ENCODE measurements at regions not wholly inside any gene's neighbourhood (a gene's known extent, or its start where the extent isn't known, plus 50 kb on each side); places are given as distances from the start of the nearest gene placed in this dataset.
"Not testable (repeated sequence)": the region's sequence is repeated elsewhere in the genome, so short reads cannot be mapped to it uniquely, and the experiment has no call there.

DNA sequence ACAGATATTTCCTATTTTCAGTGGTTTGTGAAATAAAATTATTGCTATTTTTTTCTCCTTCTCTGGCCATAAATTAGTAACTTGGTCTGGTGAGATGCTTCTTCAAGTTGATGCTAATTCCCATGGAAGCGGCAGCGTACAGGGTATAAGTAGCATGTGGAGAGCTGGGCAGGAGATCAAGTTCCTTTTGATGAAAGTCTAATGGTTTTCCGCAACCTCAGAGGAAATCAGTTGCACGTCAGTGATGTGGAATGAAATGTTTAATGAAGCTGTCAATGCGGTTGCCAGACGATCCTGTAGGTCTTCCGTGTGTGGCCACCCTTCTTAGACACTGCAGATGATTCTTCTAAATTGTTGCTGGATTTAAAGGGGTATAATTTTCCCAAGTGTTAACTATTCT, 236.4 kb upstream of the GRM3 start:
- no peak overlapping the region for H3K27ac ChIP-seq (ENCODE audit: low read depth, low read length)
- WGBS (ENCODE audit: insufficient coverage), result 49% methylated on average over 4 of the region's 7 CpGs
- no peaks in the 10 kb centered on the region for H3K4me1 ChIP-seq (ENCODE audit: control insufficient read depth, insufficient read depth, low read length)
- H3K36me3 ChIP-seq (ENCODE audit: control insufficient read depth, insufficient read depth, low read length), result no peaks in the 10 kb centered on the region
- DNase-seq (ENCODE audit: low read depth in 4 of 6, low spot score in 6 of 6), result peak in 5 of 6 donors; percentile 17 to 87 (median 40)
- H3K27me3 ChIP-seq (ENCODE audit: control insufficient read depth, insufficient read depth, low read length), result no peaks in the 10 kb centered on the region
- no peaks in the 10 kb centered on the region for H3K9me3 ChIP-seq (ENCODE audit: control insufficient read depth, insufficient read depth, low read length)
- H3K4me3 ChIP-seq (ENCODE audit: low read depth, low read length), result no peak overlapping the region

DNA sequence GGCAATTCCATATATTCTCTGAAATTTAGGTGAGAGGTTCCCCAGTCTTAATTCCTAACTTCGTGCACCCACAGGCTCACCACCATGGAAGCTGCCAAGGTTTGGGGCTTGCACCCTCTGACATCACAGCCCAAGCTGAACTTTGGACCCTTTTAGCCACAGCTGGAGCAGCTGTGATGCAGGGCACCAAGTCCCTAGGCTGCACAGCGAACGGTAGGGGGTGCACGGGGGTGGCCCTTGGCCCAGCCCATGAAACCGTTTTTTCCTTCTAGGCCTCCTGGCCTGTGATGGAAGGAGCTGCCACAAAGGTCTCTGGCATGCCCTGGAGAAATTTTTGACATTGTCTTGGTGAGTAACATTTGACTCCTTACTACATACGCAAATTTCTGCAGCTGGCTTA, 251.9 kb upstream of the GRM3 start:
- 100% methylated on average over 1 of the region's 6 CpGs for WGBS (ENCODE audit: insufficient coverage)
- Histone ChIP-seq H3K4me3 (ENCODE audit: low read depth, low read length) (no peak overlapping the region), H3K27me3 (ENCODE audit: control insufficient read depth, insufficient read depth, low read length) (no peaks in the 10 kb centered on the region), H3K27ac (ENCODE audit: low read depth, low read length) (no peak overlapping the region), H3K4me1 (ENCODE audit: control insufficient read depth, insufficient read depth, low read length) (no peaks in the 10 kb centered on the region), H3K9me3 (ENCODE audit: control insufficient read depth, insufficient read depth, low read length) (no peaks in the 10 kb centered on the region), H3K36me3 (ENCODE audit: control insufficient read depth, insufficient read depth, low read length) (no peaks in the 10 kb centered on the region)
- DNase-seq (ENCODE audit: low read depth in 4 of 6, low spot score in 6 of 6), result no peak

DNA sequence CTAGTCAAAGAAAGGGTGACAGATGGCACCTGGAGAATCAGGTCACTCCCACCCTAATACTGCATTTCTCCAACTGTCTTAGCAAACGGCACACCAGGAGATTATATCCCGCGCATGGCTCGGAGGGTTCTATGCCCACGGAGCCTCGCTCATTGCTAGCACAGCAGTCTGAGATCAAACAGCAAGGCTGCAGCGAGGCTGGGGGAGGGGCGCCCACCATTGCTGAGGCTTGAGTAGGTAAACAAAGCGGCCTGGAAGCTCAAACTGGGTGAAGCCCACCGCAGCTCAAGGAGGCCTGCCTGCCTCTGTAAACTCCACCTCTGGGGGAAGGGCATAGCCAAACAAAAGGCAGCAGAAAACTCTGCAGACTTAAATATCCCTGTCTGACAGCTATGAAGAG, 268.1 kb upstream of the GRM3 start:
- H3K4me3 ChIP-seq (ENCODE audit: low read depth, low read length); H3K27me3 ChIP-seq (ENCODE audit: control insufficient read depth, insufficient read depth, low read length); H3K36me3 ChIP-seq (ENCODE audit: control insufficient read depth, insufficient read depth, low read length); H3K9me3 ChIP-seq (ENCODE audit: control insufficient read depth, insufficient read depth, low read length); H3K27ac ChIP-seq (ENCODE audit: low read depth, low read length); DNase-seq (ENCODE audit: low read depth in 4 of 6, low spot score in 6 of 6); H3K4me1 ChIP-seq (ENCODE audit: control insufficient read depth, insufficient read depth, low read length): not testable (repeated sequence)
- WGBS (ENCODE audit: insufficient coverage), result 97% methylated on average over 10 of the region's 10 CpGs

DNA sequence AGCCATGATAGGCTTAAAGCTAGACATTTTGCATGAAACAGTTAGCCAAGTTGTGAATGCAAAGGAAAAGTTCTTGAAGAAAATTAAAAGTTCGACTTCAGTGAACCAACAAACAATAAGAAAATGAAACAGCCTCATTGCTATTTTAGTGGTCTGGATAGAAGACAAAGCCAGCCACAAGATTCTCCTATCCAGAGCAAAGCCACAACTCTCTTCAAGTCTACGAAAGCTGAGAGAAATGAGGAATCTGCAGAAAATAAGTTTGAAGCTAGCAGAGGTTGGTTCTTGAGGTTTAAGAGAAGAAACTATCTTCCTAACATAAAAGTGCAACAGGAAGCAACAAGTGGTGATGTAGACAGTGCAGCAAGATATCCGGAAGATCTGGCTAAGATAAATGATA, 271.4 kb upstream of the GRM3 start:
- H3K4me3 ChIP-seq (ENCODE audit: low read depth, low read length), result no peak overlapping the region
- H3K9me3 ChIP-seq (ENCODE audit: control insufficient read depth, insufficient read depth, low read length), result no peaks in the 10 kb centered on the region
- no peak overlapping the region for H3K27ac ChIP-seq (ENCODE audit: low read depth, low read length)
- no CpG with 5 or more reads among the region's 3 CpGs for WGBS (ENCODE audit: insufficient coverage)
- H3K27me3 ChIP-seq (ENCODE audit: control insufficient read depth, insufficient read depth, low read length), result no peaks in the 10 kb centered on the region
- no peak for DNase-seq (ENCODE audit: low read depth in 4 of 6, low spot score in 6 of 6)
- H3K36me3 ChIP-seq (ENCODE audit: control insufficient read depth, insufficient read depth, low read length), result no peaks in the 10 kb centered on the region
- no peaks in the 10 kb centered on the region for H3K4me1 ChIP-seq (ENCODE audit: control insufficient read depth, insufficient read depth, low read length)

DNA sequence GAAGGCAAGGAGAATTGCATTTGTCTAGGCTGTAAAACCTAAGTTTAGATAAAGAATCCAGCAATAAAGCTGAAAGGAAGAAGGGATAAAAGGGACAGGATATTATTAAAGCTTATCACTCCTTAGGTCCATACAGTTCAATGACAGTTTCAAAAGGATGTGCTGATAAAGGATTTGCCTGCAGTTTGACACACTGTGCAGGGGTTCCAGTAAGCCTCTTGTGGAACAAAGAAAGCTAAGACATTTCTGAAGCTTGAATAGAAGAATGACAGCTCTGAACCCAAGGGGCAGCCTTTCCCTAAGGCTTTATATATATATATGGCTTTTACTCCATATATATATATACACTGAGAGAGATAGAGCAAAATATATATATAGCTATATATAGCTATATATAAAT, 276.8 kb upstream of the GRM3 start:
- Histone ChIP-seq H3K27ac (ENCODE audit: low read depth, low read length) (no peak overlapping the region), H3K9me3 (ENCODE audit: control insufficient read depth, insufficient read depth, low read length) (no peaks in the 10 kb centered on the region), H3K4me1 (ENCODE audit: control insufficient read depth, insufficient read depth, low read length) (no peaks in the 10 kb centered on the region), H3K4me3 (ENCODE audit: low read depth, low read length) (no peak overlapping the region), H3K36me3 (ENCODE audit: control insufficient read depth, insufficient read depth, low read length) (no peaks in the 10 kb centered on the region), H3K27me3 (ENCODE audit: control insufficient read depth, insufficient read depth, low read length) (no peaks in the 10 kb centered on the region)
- peak in 1 of 6 donors; percentile 3 for DNase-seq (ENCODE audit: low read depth in 4 of 6, low spot score in 6 of 6)

DNA sequence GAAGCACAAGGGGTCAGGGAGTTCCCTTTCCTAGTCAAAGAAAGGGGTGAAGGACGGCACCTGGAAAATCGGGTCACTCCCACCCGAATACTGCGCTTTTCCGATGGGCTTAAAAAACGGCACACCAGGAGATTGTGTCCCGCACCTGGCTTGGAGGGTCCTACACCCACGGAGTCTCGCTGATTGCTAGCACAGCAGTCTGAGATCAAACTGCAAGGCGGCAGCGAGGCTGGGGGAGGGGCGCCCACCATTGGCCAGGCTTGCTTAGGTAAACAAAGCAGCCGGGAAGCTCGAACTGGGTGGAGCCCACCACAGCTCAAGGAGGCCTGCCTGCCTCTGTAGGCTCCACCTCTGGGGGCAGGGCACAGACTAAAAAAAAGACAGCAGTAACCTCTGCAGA, 303.3 kb upstream of the GRM3 start:
- H3K27ac ChIP-seq (ENCODE audit: low read depth, low read length); H3K4me3 ChIP-seq (ENCODE audit: low read depth, low read length); H3K27me3 ChIP-seq (ENCODE audit: control insufficient read depth, insufficient read depth, low read length); DNase-seq (ENCODE audit: low read depth in 4 of 6, low spot score in 6 of 6); H3K4me1 ChIP-seq (ENCODE audit: control insufficient read depth, insufficient read depth, low read length); H3K36me3 ChIP-seq (ENCODE audit: control insufficient read depth, insufficient read depth, low read length); H3K9me3 ChIP-seq (ENCODE audit: control insufficient read depth, insufficient read depth, low read length): not testable (repeated sequence)
- WGBS (ENCODE audit: insufficient coverage), result 94% methylated on average over 7 of the region's 14 CpGs

DNA sequence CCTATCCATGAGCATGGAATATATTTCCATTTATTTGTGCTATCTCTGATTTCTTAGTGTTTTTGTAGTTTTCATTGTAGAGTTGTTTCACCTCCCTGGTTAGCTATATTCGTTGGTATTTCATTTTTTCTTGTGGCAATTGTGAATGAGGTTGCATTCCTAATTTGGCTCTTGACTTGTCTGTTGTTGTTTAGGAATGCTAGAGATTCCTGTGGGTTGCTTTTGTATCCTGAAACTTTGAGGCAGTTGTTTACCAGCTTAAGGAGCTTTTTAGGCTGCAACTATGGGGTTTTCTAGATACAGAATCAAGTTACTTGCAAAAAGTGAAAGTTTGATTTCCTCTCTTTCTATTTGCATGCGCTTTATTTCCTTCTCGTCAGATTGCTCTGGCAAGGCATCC, 304.7 kb upstream of the GRM3 start:
- no peak for DNase-seq (ENCODE audit: low read depth in 4 of 6, low spot score in 6 of 6)
- Histone ChIP-seq H3K27me3 (ENCODE audit: control insufficient read depth, insufficient read depth, low read length) (no peaks in the 10 kb centered on the region), H3K4me3 (ENCODE audit: low read depth, low read length) (no peak overlapping the region), H3K9me3 (ENCODE audit: control insufficient read depth, insufficient read depth, low read length) (no peaks in the 10 kb centered on the region), H3K36me3 (ENCODE audit: control insufficient read depth, insufficient read depth, low read length) (no peaks in the 10 kb centered on the region), H3K27ac (ENCODE audit: low read depth, low read length) (no peak overlapping the region), H3K4me1 (ENCODE audit: control insufficient read depth, insufficient read depth, low read length) (no peaks in the 10 kb centered on the region)
- WGBS (ENCODE audit: insufficient coverage), result 78% methylated on average over 1 of the region's 3 CpGs

DNA sequence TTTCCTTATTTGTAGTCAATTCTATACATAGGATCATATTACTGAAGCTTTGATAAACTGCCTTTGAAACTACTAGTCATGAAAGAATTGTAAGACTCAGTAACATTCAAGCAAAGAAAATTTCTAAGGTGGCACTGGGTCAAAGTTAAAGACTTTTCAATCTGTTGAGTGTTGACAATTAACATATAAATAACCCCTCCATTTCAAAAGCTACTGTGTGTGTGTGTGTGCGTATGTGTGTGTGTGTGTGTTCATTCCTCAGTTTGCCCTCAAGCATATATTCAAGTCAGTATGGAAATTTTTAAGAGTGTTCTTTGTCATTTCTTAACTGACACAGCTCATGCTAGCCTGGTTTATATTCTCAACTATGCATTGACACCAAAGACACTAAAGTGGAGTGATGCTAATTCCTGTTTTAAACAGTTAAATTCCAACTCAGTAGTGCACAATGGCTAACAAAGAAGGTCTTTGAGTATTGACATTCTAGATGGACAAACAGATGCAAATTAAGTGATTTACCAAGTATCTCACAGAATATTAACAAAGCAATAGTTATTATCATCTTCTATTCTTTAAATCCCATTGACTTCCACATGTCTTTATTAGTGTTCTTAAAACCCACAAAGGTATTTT, 314.8 kb upstream of the GRM3 start:
- Histone ChIP-seq H3K4me3 (ENCODE audit: low read depth, low read length) (no peak overlapping the region), H3K27me3 (ENCODE audit: control insufficient read depth, insufficient read depth, low read length) (no peaks in the 10 kb centered on the region), H3K36me3 (ENCODE audit: control insufficient read depth, insufficient read depth, low read length) (no peaks in the 10 kb centered on the region), H3K4me1 (ENCODE audit: control insufficient read depth, insufficient read depth, low read length) (no peaks in the 10 kb centered on the region), H3K27ac (ENCODE audit: low read depth, low read length) (no peak overlapping the region), H3K9me3 (ENCODE audit: control insufficient read depth, insufficient read depth, low read length) (no peaks in the 10 kb centered on the region)
- WGBS (ENCODE audit: insufficient coverage), result no CpG with 5 or more reads among the region's 1 CpG
- no peak for DNase-seq (ENCODE audit: low read depth in 4 of 6, low spot score in 6 of 6)

DNA sequence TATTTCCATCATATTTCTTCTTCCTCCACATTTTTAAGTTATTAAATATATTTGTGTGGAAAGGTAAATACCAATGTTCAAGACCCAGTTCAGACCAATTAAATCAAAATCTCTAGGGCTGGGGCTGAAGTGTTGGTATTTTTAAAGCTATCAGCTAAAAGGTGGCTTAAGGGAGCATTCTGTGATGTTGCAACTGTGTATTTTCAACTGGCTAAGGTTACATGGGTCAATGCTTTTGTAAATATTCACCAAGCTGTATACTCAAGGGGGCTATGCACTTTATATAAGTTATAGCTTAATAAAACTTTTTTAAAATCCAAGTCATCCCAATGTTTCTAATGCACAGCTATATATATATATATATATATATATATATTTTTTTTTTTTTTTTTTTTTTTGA, 316.9 kb upstream of the GRM3 start:
- no peaks in the 10 kb centered on the region for H3K9me3 ChIP-seq (ENCODE audit: control insufficient read depth, insufficient read depth, low read length)
- no peaks in the 10 kb centered on the region for H3K36me3 ChIP-seq (ENCODE audit: control insufficient read depth, insufficient read depth, low read length)
- H3K27me3 ChIP-seq (ENCODE audit: control insufficient read depth, insufficient read depth, low read length), result no peaks in the 10 kb centered on the region
- H3K27ac ChIP-seq (ENCODE audit: low read depth, low read length), result no peak overlapping the region
- H3K4me1 ChIP-seq (ENCODE audit: control insufficient read depth, insufficient read depth, low read length), result no peaks in the 10 kb centered on the region
- DNase-seq (ENCODE audit: low read depth in 4 of 6, low spot score in 6 of 6), result no peak
- no peak overlapping the region for H3K4me3 ChIP-seq (ENCODE audit: low read depth, low read length)

DNA sequence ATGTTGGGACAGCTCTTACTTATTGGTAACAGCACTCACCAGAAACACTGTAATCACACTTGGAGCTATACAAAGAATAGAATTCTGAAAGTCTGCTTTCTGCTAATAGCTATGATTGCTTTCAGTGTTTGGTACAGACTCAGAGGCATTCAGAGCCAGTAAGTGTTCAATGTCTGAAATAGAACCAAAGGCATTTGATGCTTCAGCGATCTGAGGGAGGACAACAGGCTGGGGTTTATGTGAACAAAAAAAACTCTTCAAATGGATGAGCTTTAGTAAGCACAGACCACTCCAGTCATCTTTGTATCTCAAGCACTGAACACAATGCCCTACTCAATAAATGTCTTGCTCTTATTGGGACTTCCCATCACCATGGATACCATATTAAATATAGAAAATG, 322.8 kb upstream of the GRM3 start:
- Histone ChIP-seq H3K36me3 (ENCODE audit: control insufficient read depth, insufficient read depth, low read length) (no peaks in the 10 kb centered on the region), H3K9me3 (ENCODE audit: control insufficient read depth, insufficient read depth, low read length) (no peaks in the 10 kb centered on the region), H3K4me1 (ENCODE audit: control insufficient read depth, insufficient read depth, low read length) (no peaks in the 10 kb centered on the region), H3K4me3 (ENCODE audit: low read depth, low read length) (no peak overlapping the region), H3K27me3 (ENCODE audit: control insufficient read depth, insufficient read depth, low read length) (no peaks in the 10 kb centered on the region), H3K27ac (ENCODE audit: low read depth, low read length) (no peak overlapping the region)
- DNase-seq (ENCODE audit: low read depth in 4 of 6, low spot score in 6 of 6), result peak in 3 of 6 donors; percentile 3 to 38 (median 28)
- no CpG with 5 or more reads among the region's 1 CpG for WGBS (ENCODE audit: insufficient coverage)

Data from spinal cord (tissue), 9 donors.